ENCODE measurements at regions not wholly inside any gene's neighbourhood (a gene's known extent, or its start where the extent isn't known, plus 50 kb on each side); places are given as distances from the start of the nearest gene placed in this dataset.
A peak's percentile ranks its signal among the peaks of the same experiment; 100 is the strongest.
"Not testable (repeated sequence)": the region's sequence is repeated elsewhere in the genome, so short reads cannot be mapped to it uniquely, and the experiment has no call there.

DNA sequence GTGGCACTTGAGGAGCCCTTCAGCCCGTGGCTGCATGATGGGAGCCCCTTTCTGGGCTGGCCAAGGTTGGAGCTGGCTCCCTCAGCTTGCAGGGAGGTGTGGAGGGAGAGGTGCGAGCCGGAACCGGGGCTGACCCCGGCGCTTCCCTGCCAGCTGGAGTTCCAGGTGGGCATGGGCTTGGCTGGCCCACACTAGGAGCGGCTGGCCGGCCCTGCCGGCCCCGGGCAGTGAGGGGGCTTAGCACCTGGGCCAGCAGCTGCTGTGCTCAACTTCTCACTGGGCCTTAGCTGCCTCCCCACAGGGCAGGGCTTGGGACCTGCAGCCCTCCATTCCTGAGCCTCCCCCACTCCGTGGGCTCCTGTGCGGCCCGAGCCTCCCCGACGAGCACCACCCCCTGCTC is 76.4 kb upstream of the FRG2C start:
- H3K27ac ChIP-seq (ENCODE audit: control insufficient read depth, insufficient read depth, low read length); H3K79me2 ChIP-seq (ENCODE audit: control insufficient read depth, insufficient read depth, low read length); DNase-seq (ENCODE audit: low read depth, low spot score); H4K20me1 ChIP-seq (ENCODE audit: control insufficient read depth, extremely low read depth, insufficient read depth, low read length); H3K4me1 ChIP-seq (ENCODE audit: control insufficient read depth, extremely low read depth, insufficient read depth, low read length); dilution Hi-C loops (cut with MboI; ENCODE audit: extremely low pct_ligation_motif_present, low sequenced_read_pairs); H3K4me2 ChIP-seq (ENCODE audit: control insufficient read depth, extremely low read depth, insufficient read depth, low read depth, low read length); H3K9ac ChIP-seq (ENCODE audit: control insufficient read depth, extremely low read depth, insufficient read depth, low read length); FAIRE-seq; H3K4me3 ChIP-seq (ENCODE audit: control insufficient read depth in 2 of 3, extremely low read depth in 1 of 3, insufficient read depth in 2 of 3, low read depth in 1 of 3, low read length in 3 of 3); H3K36me3 ChIP-seq (ENCODE audit: control insufficient read depth in 2 of 2, extremely low read depth in 1 of 2, insufficient read depth in 2 of 2, low read length in 2 of 2); H2AFZ ChIP-seq (ENCODE audit: control insufficient read depth, low read length); H3K9me1 ChIP-seq (ENCODE audit: control insufficient read depth, extremely low read depth, insufficient read depth, low read length); H3K9me3 ChIP-seq (ENCODE audit: control insufficient read depth, low read depth, low read length); H3K27me3 ChIP-seq (ENCODE audit: control insufficient read depth, extremely low read depth, insufficient read depth, low read length): not testable (repeated sequence)

DNA sequence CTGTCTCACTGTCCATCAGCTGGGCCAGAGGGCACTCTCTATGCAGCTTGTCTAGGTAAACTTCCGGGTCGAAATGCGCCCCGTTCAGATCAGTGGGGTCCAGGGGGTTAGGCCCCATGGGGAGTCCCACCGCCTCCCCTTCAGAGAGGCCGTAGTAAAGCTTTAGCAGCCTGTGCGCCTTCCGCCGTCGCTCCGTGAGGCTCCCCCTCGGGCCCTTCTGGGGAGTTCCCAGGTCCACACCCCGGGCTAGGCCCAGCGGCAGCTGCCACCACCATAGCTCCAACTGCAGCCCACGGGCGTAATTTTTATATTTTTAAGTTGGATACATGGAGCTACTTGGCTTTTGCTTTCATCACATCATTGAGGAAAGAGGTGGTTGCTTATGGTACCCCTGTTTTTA is 73.7 kb upstream of the FRG2C start:
- DNase-seq (ENCODE audit: low read depth, low spot score); H3K4me2 ChIP-seq (ENCODE audit: control insufficient read depth, extremely low read depth, insufficient read depth, low read depth, low read length); H3K36me3 ChIP-seq (ENCODE audit: control insufficient read depth in 2 of 2, extremely low read depth in 1 of 2, insufficient read depth in 2 of 2, low read length in 2 of 2); H3K27ac ChIP-seq (ENCODE audit: control insufficient read depth, insufficient read depth, low read length); FAIRE-seq; H2AFZ ChIP-seq (ENCODE audit: control insufficient read depth, low read length); H3K9me1 ChIP-seq (ENCODE audit: control insufficient read depth, extremely low read depth, insufficient read depth, low read length); H3K9ac ChIP-seq (ENCODE audit: control insufficient read depth, extremely low read depth, insufficient read depth, low read length); H3K4me1 ChIP-seq (ENCODE audit: control insufficient read depth, extremely low read depth, insufficient read depth, low read length); H3K9me3 ChIP-seq (ENCODE audit: control insufficient read depth, low read depth, low read length); dilution Hi-C loops (cut with MboI; ENCODE audit: extremely low pct_ligation_motif_present, low sequenced_read_pairs); H3K27me3 ChIP-seq (ENCODE audit: control insufficient read depth, extremely low read depth, insufficient read depth, low read length); H3K79me2 ChIP-seq (ENCODE audit: control insufficient read depth, insufficient read depth, low read length); H4K20me1 ChIP-seq (ENCODE audit: control insufficient read depth, extremely low read depth, insufficient read depth, low read length); H3K4me3 ChIP-seq (ENCODE audit: control insufficient read depth in 2 of 3, extremely low read depth in 1 of 3, insufficient read depth in 2 of 3, low read depth in 1 of 3, low read length in 3 of 3): not testable (repeated sequence)

DNA sequence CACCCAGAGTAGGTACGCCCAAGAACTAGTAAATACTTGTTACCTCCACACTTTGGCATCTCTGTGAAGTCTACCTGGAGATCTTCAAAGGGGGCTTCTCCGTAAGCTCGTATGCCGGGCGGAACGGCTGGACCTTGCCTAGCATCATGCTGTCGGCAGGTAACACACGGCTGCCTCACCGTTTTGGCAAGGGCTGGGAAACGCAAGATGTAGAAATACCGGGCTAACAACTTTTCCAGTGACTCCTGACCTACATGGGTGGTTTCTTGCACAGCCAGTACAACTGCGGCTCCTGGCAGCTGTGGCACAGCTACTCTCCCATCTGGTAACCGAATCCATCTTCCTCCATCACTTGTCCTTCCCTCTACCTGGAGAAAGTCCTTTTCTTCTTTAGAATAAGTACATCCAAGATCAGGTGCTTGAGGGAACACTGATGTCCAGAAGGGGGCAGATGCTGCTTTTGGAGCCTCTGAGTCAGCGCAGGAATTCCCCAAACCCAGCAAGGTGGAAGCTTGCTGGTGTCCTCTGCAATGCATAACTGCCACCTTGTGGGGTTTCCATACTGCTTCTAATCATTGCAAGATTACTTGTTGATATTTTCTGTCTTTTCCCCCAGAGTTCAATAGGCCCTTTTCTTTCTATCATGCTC is 59.7 kb upstream of the FRG2C start:
- TF ChIP-seq, protein P1, sequence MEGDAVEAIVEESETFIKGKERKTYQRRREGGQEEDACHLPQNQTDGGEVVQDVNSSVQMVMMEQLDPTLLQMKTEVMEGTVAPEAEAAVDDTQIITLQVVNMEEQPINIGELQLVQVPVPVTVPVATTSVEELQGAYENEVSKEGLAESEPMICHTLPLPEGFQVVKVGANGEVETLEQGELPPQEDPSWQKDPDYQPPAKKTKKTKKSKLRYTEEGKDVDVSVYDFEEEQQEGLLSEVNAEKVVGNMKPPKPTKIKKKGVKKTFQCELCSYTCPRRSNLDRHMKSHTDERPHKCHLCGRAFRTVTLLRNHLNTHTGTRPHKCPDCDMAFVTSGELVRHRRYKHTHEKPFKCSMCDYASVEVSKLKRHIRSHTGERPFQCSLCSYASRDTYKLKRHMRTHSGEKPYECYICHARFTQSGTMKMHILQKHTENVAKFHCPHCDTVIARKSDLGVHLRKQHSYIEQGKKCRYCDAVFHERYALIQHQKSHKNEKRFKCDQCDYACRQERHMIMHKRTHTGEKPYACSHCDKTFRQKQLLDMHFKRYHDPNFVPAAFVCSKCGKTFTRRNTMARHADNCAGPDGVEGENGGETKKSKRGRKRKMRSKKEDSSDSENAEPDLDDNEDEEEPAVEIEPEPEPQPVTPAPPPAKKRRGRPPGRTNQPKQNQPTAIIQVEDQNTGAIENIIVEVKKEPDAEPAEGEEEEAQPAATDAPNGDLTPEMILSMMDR (optimal IDR thresholded peaks at IDR 0.05 in 1 of 3, IDR thresholded peaks at IDR 0.05 in 1 of 3, conservative IDR thresholded peaks at IDR 0.05 in 1 of 3; ENCODE audit: extremely low read depth in 1 of 3, insufficient read depth in 2 of 3, low read length in 3 of 3): peak in 1 of 3 experiments; percentile 8
- H3K27ac ChIP-seq (ENCODE audit: control insufficient read depth, insufficient read depth, low read length); H2AFZ ChIP-seq (ENCODE audit: control insufficient read depth, low read length); H3K9me3 ChIP-seq (ENCODE audit: control insufficient read depth, low read depth, low read length); H3K9me1 ChIP-seq (ENCODE audit: control insufficient read depth, extremely low read depth, insufficient read depth, low read length); H3K36me3 ChIP-seq (ENCODE audit: control insufficient read depth in 2 of 2, extremely low read depth in 1 of 2, insufficient read depth in 2 of 2, low read length in 2 of 2); H3K27me3 ChIP-seq (ENCODE audit: control insufficient read depth, extremely low read depth, insufficient read depth, low read length); dilution Hi-C loops (cut with MboI; ENCODE audit: extremely low pct_ligation_motif_present, low sequenced_read_pairs); H3K4me3 ChIP-seq (ENCODE audit: control insufficient read depth in 2 of 3, extremely low read depth in 1 of 3, insufficient read depth in 2 of 3, low read depth in 1 of 3, low read length in 3 of 3); FAIRE-seq; H3K79me2 ChIP-seq (ENCODE audit: control insufficient read depth, insufficient read depth, low read length); H3K9ac ChIP-seq (ENCODE audit: control insufficient read depth, extremely low read depth, insufficient read depth, low read length); H3K4me2 ChIP-seq (ENCODE audit: control insufficient read depth, extremely low read depth, insufficient read depth, low read depth, low read length); H3K4me1 ChIP-seq (ENCODE audit: control insufficient read depth, extremely low read depth, insufficient read depth, low read length); DNase-seq (ENCODE audit: low read depth, low spot score); H4K20me1 ChIP-seq (ENCODE audit: control insufficient read depth, extremely low read depth, insufficient read depth, low read length): not testable (repeated sequence)

DNA sequence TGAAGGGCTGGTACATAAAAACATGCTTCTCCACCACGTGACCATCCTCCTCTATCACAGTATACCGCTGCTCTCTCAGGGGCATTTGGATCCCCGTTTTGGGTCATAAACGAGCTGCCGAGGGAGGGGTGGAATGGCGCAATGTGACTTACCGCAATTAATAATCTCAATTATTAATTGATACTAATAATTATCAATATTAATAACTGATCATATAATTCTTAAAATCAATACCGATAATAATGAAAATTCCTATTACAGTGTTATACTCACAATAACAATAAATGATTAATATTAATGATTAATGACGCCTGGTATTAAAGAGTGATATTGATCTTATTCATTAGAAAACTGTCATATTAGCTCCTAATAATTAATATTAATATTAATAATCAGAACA is 56.1 kb upstream of the FRG2C start:
- H3K4me3 ChIP-seq (ENCODE audit: control insufficient read depth in 2 of 3, extremely low read depth in 1 of 3, insufficient read depth in 2 of 3, low read depth in 1 of 3, low read length in 3 of 3); H2AFZ ChIP-seq (ENCODE audit: control insufficient read depth, low read length); H3K4me1 ChIP-seq (ENCODE audit: control insufficient read depth, extremely low read depth, insufficient read depth, low read length); H3K27ac ChIP-seq (ENCODE audit: control insufficient read depth, insufficient read depth, low read length); H3K36me3 ChIP-seq (ENCODE audit: control insufficient read depth in 2 of 2, extremely low read depth in 1 of 2, insufficient read depth in 2 of 2, low read length in 2 of 2); H3K4me2 ChIP-seq (ENCODE audit: control insufficient read depth, extremely low read depth, insufficient read depth, low read depth, low read length); H3K79me2 ChIP-seq (ENCODE audit: control insufficient read depth, insufficient read depth, low read length); dilution Hi-C loops (cut with MboI; ENCODE audit: extremely low pct_ligation_motif_present, low sequenced_read_pairs); DNase-seq (ENCODE audit: low read depth, low spot score); H3K9me3 ChIP-seq (ENCODE audit: control insufficient read depth, low read depth, low read length); H3K27me3 ChIP-seq (ENCODE audit: control insufficient read depth, extremely low read depth, insufficient read depth, low read length); H3K9ac ChIP-seq (ENCODE audit: control insufficient read depth, extremely low read depth, insufficient read depth, low read length); FAIRE-seq; H3K9me1 ChIP-seq (ENCODE audit: control insufficient read depth, extremely low read depth, insufficient read depth, low read length); H4K20me1 ChIP-seq (ENCODE audit: control insufficient read depth, extremely low read depth, insufficient read depth, low read length): not testable (repeated sequence)

Data from keratinocyte (primary cell).